ENCODE measurements at regions not wholly inside any gene's neighbourhood (a gene's known extent, or its start where the extent isn't known, plus 50 kb on each side); places are given as distances from the start of the nearest gene placed in this dataset.

- DNase-seq, result no peak
These were observed 344.1 kb upstream of the FANCL start for GRCh38 chr2:58585233-58585632.

GRCh38 chr2:58584606-58585118 is 343.5 kb upstream of the FANCL start:
- no peak for DNase-seq

- DNase-seq, result peak in 1 of 51 donors; percentile 4
These were observed 337.2 kb upstream of the FANCL start for GRCh38 chr2:58578276-58578675.

- DNase-seq, result no peak
These were observed 333.7 kb upstream of the FANCL start for GRCh38 chr2:58574873-58575272.

- no peak for DNase-seq
These were observed 331.6 kb upstream of the FANCL start for GRCh38 chr2:58572731-58573130.

- DNase-seq, result peak in 16 of 51 donors; percentile 1 to 57 (median 15)
These were observed 330.2 kb upstream of the FANCL start for GRCh38 chr2:58571181-58571852.

GRCh38 chr2:58569475-58570185 is 328.5 kb upstream of the FANCL start:
- DNase-seq, result peak in 1 of 51 donors; percentile 8

- no peak for DNase-seq
These were observed 327.8 kb upstream of the FANCL start for GRCh38 chr2:58568901-58569300.

DNA sequence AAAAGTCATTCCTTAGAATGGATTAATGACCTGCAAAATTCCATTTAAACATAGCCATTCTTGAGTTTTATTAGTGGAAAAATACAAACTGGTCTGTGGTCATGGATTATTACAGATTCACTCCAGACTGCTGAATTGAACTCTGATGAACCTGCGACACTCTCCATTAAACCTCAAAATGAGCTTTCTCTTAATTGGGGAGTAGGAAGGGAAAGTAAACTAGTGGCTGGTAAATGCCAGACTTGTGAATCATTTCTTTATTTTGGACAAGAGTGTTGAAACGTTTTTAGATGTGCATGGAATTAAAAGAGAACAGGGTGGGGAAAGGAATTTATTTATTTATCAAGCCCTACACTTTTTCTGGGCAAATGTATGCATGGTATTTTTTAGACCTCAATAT is 321.2 kb upstream of the FANCL start:
- no peak for DNase-seq

- no peak for DNase-seq
These were observed 319.4 kb upstream of the FANCL start for GRCh38 chr2:58560531-58560930.

GRCh38 chr2:58558881-58559280 is 317.8 kb upstream of the FANCL start:
- no peak for DNase-seq

DNA sequence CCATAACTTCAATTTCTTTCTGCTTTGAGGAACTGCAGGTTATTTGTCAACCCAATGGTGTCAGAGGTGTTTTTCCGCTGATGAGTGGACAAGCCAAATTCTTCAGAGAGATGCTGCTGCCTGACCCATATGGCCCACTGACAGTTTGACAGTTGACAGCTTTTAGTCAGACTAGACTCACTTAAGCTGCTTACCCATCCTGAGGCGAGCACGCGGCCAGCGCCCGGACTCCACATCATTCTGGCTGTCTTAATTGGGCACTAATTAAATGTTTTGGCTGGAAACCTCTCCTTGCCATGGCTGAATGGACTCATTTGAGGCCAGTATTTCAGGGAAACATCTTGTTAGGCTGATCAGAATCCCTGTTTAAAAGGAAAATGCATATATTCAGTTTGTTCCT is 316.1 kb upstream of the FANCL start:
- DNase-seq, result no peak

DNA sequence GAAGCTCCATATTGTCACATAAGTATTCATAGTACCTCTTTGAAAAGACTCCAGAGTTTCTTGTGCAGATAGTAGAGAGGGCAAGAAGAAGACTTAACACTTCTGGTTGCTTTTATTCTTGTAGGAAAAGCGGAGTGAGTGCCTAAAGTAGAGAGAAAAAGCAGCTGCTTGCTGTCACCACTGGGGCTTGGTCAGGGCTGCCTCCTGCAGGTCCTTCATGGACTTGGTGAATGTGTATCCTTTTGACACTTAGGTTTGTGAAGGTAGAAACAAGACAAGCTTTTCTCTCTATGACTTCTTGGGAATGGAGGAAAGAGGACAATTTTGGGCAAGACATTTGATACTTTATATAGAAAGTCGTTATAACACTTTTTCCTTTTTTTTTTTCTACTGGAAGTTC is 312.8 kb upstream of the FANCL start:
- DNase-seq, result peak in 16 of 51 donors; percentile 1 to 36 (median 18)

GRCh38 chr2:58553522-58553921 is 312.4 kb upstream of the FANCL start:
- no peak for DNase-seq

- DNase-seq, result no peak
These were observed 304.5 kb upstream of the FANCL start for GRCh38 chr2:58545300-58546280.

GRCh38 chr2:58543442-58543841 is 302.3 kb upstream of the FANCL start:
- DNase-seq, result no peak

- DNase-seq, result peak in 9 of 51 donors; percentile 1 to 33 (median 8)
These were observed 300.4 kb upstream of the FANCL start for GRCh38 chr2:58541511-58541910.

GRCh38 chr2:58540681-58541080 is 299.6 kb upstream of the FANCL start:
- DNase-seq, result peak in 2 of 51 donors; percentile 28 to 44

GRCh38 chr2:58539973-58540372 is 298.8 kb upstream of the FANCL start:
- DNase-seq, result peak in 2 of 51 donors; percentile 10 to 44

DNA sequence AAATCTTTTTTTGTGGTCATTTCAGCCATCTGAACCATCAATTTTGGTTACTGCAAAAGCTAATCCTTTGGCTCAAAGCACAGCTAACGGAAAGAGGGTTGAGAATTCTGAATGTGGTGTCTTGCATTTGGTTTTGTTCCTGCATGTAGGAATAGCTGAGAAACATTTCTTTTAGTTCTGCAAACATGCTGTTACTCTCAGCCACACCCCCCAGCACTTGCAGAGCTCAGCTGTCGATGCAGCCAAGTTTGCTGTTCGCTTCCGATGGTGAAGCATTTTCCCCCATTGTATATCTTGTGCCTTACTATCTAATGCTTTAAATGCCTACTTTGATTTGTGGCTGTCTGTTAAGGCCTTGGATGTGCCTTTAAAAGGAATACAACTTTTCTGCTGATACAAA is 294.9 kb upstream of the FANCL start:
- DNase-seq, result no peak

- no peak for DNase-seq
These were observed 294.1 kb upstream of the FANCL start for GRCh38 chr2:58535182-58535581.

GRCh38 chr2:58533376-58533775 is 292.3 kb upstream of the FANCL start:
- DNase-seq, result no peak
